ENCODE measurements at regions not wholly inside any gene's neighbourhood (a gene's known extent, or its start where the extent isn't known, plus 50 kb on each side); places are given as distances from the start of the nearest gene placed in this dataset.

DNA sequence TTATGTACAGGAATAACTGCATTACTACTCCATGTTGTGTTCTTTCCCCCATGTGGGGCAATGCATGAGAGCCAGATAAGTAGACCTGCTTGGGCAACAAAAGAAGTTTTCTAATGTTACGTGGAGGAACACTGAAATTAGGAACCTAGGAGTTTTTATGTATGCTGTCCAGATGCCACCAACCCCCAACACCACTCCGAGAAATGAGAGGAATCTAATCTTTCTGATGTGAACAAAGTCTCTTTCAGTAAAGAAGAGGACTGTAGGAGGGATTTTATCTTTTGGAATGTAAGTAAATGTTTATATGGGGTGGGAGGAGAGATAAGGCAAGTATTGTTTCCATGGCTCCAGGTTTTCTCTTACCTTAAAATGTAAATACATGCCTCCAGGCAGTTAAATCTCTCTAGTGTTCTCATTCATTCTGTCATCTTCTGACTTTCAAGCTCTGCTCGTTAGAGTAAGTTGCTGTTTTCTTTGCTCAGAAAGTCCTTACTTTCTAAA, 820.6 kb downstream of the PCDH17 start (continued):
- TF ChIP-seq HNRNPK (IDR thresholded peaks at IDR 0.05; ENCODE audit: low read depth, low read length, poor library complexity, severe bottlenecking) (no peak), MIER3 (CRISPR knock-in tag; IDR thresholded peaks at IDR 0.05; ENCODE audit: borderline replicate concordance) (no peak), TBX2 (CRISPR knock-in tag; IDR thresholded peaks at IDR 0.05; ENCODE audit: borderline replicate concordance) (no peak), MTA1 (CRISPR knock-in tag; IDR thresholded peaks at IDR 0.05; ENCODE audit: borderline replicate concordance) (no peak), SMYD3 (CRISPR knock-in tag; IDR thresholded peaks at IDR 0.05) (no peak), MYC (CRISPR knock-in tag; IDR thresholded peaks at IDR 0.05; ENCODE audit: borderline replicate concordance) (no peak), HNRNPLL (IDR thresholded peaks at IDR 0.05; ENCODE audit: low read depth, low read length, poor library complexity, severe bottlenecking) (no peak), SMC3 (IDR thresholded peaks at IDR 0.05; ENCODE audit: low read length) (no peak), CEBPG (CRISPR knock-in tag; IDR thresholded peaks at IDR 0.05) (peak; percentile 11; the same call in 1 of the 2 replicates), ISX (CRISPR knock-in tag; conservative IDR thresholded peaks at IDR 0.05) (no peak), ESRRA (CRISPR knock-in tag; IDR thresholded peaks at IDR 0.05; ENCODE audit: low read depth) (no peak), SETDB1 (CRISPR knock-in tag; IDR thresholded peaks at IDR 0.05; ENCODE audit: borderline replicate concordance) (no peak), HIVEP1 (CRISPR knock-in tag; IDR thresholded peaks at IDR 0.05) (no peak), ZNF546 (CRISPR knock-in tag; conservative IDR thresholded peaks at IDR 0.05) (no peak), ZFP1 (CRISPR knock-in tag; IDR thresholded peaks at IDR 0.05) (0 out of 2 replicates have a peak, but pooled peaks have one; percentile 36), FOXK2 (IDR thresholded peaks at IDR 0.05) (0 out of 2 replicates have a peak, but pooled peaks have one; percentile 7), RBM39 (IDR thresholded peaks at IDR 0.05; ENCODE audit: low read depth, low read length, poor library complexity, severe bottlenecking) (no peak), ZKSCAN1 (IDR thresholded peaks at IDR 0.05; ENCODE audit: low read length) (no peak), ZHX1 (CRISPR knock-in tag; IDR thresholded peaks at IDR 0.05; ENCODE audit: low read depth) (no peak), TGIF2 (CRISPR knock-in tag; IDR thresholded peaks at IDR 0.05) (no peak)
- TF ChIP-seq, protein P1, sequence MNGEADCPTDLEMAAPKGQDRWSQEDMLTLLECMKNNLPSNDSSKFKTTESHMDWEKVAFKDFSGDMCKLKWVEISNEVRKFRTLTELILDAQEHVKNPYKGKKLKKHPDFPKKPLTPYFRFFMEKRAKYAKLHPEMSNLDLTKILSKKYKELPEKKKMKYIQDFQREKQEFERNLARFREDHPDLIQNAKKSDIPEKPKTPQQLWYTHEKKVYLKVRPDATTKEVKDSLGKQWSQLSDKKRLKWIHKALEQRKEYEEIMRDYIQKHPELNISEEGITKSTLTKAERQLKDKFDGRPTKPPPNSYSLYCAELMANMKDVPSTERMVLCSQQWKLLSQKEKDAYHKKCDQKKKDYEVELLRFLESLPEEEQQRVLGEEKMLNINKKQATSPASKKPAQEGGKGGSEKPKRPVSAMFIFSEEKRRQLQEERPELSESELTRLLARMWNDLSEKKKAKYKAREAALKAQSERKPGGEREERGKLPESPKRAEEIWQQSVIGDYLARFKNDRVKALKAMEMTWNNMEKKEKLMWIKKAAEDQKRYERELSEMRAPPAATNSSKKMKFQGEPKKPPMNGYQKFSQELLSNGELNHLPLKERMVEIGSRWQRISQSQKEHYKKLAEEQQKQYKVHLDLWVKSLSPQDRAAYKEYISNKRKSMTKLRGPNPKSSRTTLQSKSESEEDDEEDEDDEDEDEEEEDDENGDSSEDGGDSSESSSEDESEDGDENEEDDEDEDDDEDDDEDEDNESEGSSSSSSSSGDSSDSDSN (CRISPR knock-in tag; IDR thresholded peaks at IDR 0.05) = no peak
- TF ChIP-seq, protein P2, sequence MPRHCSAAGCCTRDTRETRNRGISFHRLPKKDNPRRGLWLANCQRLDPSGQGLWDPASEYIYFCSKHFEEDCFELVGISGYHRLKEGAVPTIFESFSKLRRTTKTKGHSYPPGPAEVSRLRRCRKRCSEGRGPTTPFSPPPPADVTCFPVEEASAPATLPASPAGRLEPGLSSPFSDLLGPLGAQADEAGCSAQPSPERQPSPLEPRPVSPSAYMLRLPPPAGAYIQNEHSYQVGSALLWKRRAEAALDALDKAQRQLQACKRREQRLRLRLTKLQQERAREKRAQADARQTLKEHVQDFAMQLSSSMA (CRISPR knock-in tag; IDR thresholded peaks at IDR 0.05) = no peak
- TF ChIP-seq, protein P3, sequence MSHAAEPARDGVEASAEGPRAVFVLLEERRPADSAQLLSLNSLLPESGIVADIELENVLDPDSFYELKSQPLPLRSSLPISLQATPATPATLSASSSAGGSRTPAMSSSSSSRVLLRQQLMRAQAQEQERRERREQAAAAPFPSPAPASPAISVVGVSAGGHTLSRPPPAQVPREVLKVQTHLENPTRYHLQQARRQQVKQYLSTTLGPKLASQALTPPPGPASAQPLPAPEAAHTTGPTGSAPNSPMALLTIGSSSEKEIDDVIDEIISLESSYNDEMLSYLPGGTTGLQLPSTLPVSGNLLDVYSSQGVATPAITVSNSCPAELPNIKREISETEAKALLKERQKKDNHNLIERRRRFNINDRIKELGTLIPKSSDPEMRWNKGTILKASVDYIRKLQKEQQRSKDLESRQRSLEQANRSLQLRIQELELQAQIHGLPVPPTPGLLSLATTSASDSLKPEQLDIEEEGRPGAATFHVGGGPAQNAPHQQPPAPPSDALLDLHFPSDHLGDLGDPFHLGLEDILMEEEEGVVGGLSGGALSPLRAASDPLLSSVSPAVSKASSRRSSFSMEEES (CRISPR knock-in tag; IDR thresholded peaks at IDR 0.05) = no peak

All from HepG2 (cell line).